T-cell (primary cell): ENCODE measurements at regions not wholly inside any gene's neighbourhood (a gene's known extent, or its start where the extent isn't known, plus 50 kb on each side); places are given as distances from the start of the nearest gene placed in this dataset.

Source experiments
- ATAC-seq, 4 experiments: fragments of 200-7000 bp in 3 of 4; fragments of 150-1000 bp in 1 of 4; cut with Tn5 transposase; replicated peaks in 1 of 4; 1 replicate in 3 of 4; 2 replicates in 1 of 4; pipeline ENCODE4 v1.10.0; 2021; ENCODE audit warnings: moderate library complexity in 3 of 4, mild to moderate bottlenecking in 2 of 4, moderate number of reproducible peaks in 1 of 4
- CTCF ChIA-PET, 2 donors: fragments of 300-600 bp; sonication (Branson Sonifier 250); formaldehyde crosslinking; loops; one replicate each; lab custom pipeline; 2022; ENCODE audit warnings: antibody characterized with exemption in 2 of 2; lab: Charles Lee
- POLR2A ChIA-PET, 2 donors: fragments of 300-600 bp; sonication (Branson Sonifier 250); formaldehyde crosslinking; loops; one replicate each; lab custom pipeline; 2022; ENCODE audit warnings: antibody characterized with exemption in 2 of 2; lab: Charles Lee
- DNase-seq, 35 experiments: peaks; one replicate each; pipeline versions ENCODE4 v3.0.0 to v3.0.0-alpha.2; 2013 to 2023
- H3K27ac ChIP-seq: one replicate; pipeline ENCODE4 v1.5.1; 2013; ENCODE audit warnings: low read length
- H3K27me3 ChIP-seq, 2 experiments: replicated peaks in 1 of 2; 1 replicate in 1 of 2; 2 replicates in 1 of 2; pipeline versions ENCODE4 v1.6.1 to v1.7.0; 2013; ENCODE audit warnings: low read length in 1 of 2, mixed read lengths in 1 of 2; ENCODE audit not compliant: control insufficient read depth in 2 of 2, insufficient read depth in 2 of 2; ENCODE audit errors: extremely low read depth in 1 of 2
- H3K36me3 ChIP-seq, 2 donors: 1 replicate in 1 of 2; 2 replicates in 1 of 2; pipeline versions ENCODE4 v1.6.1 to v1.7.0; 2013; ENCODE audit warnings: low read length in 1 of 2; ENCODE audit not compliant: control insufficient read depth in 2 of 2, insufficient read depth in 1 of 2; ENCODE audit errors: extremely low read depth in 1 of 2
- H3K4me1 ChIP-seq, 2 experiments: 1 replicate in 1 of 2; 2 replicates in 1 of 2; pipeline versions ENCODE4 v1.6.1 to v1.7.0; 2013; ENCODE audit warnings: low read length in 2 of 2, mixed read lengths in 1 of 2; ENCODE audit not compliant: insufficient read depth in 2 of 2, control insufficient read depth in 1 of 2; ENCODE audit errors: extremely low read depth in 1 of 2
- H3K4me3 ChIP-seq, 2 donors: 1 replicate in 1 of 2; 2 replicates in 1 of 2; pipeline versions ENCODE4 v1.5.1 to v1.7.0; 2013; ENCODE audit warnings: mild to moderate bottlenecking in 2 of 2, low read length in 1 of 2, moderate library complexity in 1 of 2; ENCODE audit not compliant: control insufficient read depth in 1 of 2; ENCODE audit errors: extremely low read depth in 1 of 2
- H3K9me3 ChIP-seq: 2 replicates; pipeline ENCODE4 v1.7.0; 2013
- H3K27ac Mint-ChIP-seq, 2 donors: one replicate each; pipeline ENCODE4 v1.8.0; 2020 to 2021; ENCODE audit warnings: mild to moderate bottlenecking in 2 of 2, mixed read lengths in 2 of 2
- H3K27me3 Mint-ChIP-seq, 2 donors: one replicate each; pipeline ENCODE4 v1.8.0; 2021 to 2022; ENCODE audit warnings: mixed read lengths in 2 of 2
- H3K36me3 Mint-ChIP-seq: one replicate; pipeline ENCODE4 v1.8.0; 2021; ENCODE audit warnings: mixed read lengths
- H3K4me1 Mint-ChIP-seq, 3 donors: one replicate each; pipeline ENCODE4 v1.8.0; 2020 to 2022; ENCODE audit warnings: mixed read lengths in 3 of 3, mild to moderate bottlenecking in 1 of 3
- H3K4me3 Mint-ChIP-seq, 3 donors: one replicate each; pipeline ENCODE4 v1.8.0; 2020 to 2022; ENCODE audit warnings: mild to moderate bottlenecking in 3 of 3, mixed read lengths in 3 of 3, moderate library complexity in 3 of 3
- H3K9me3 Mint-ChIP-seq, 3 donors: one replicate each; pipeline ENCODE4 v1.8.0; 2020 to 2022; ENCODE audit warnings: mixed read lengths in 3 of 3
- WGBS: methylation state at CpG from one replicate; pipeline ENCODE4 v1.1.5; 2013; ENCODE audit warnings: missing lambda C conversion rate; ENCODE audit not compliant: insufficient coverage; 5-methylcytosine and 5-hydroxymethylcytosine counted together

GRCh38 chr1:59113876-59114457 is 182.9 kb upstream of the FGGY start:
- ChIA-PET CTCF (no interaction called here), POLR2A (interaction anchor here in 1 of 2 donors (0.5 kb wide), 1 partner anchor 31 kb away, joined by 10 read pairs; no protein-coding TSS in a partner anchor)
- H3K27ac ChIP-seq, result no peak overlapping the region
- DNase-seq (no peak), ATAC-seq (no peak)
- no peak overlapping the region for H3K4me3 ChIP-seq
- Mint-ChIP-seq H3K9me3 (no peaks in the 10 kb centered on the region), H3K27ac (no peak overlapping the region), H3K27me3 (no peaks in the 10 kb centered on the region), H3K36me3 (no peaks in the 10 kb centered on the region), H3K4me1 (peaks cover 0 to 3% (median 0%) of the 10 kb centered on the region in 3 donors), H3K4me3 (no peak overlapping the region)
- 100% methylated on average over 1 of the region's 1 CpG for WGBS
- no peaks in the 10 kb centered on the region for H3K9me3 ChIP-seq
- no peaks in the 10 kb centered on the region for H3K27me3 ChIP-seq
- H3K4me1 ChIP-seq, result no peaks in the 10 kb centered on the region
- H3K36me3 ChIP-seq, result no peaks in the 10 kb centered on the region

GRCh38 chr1:59115865-59116264 is 181.0 kb upstream of the FGGY start:
- ChIA-PET CTCF (no interaction called here), POLR2A (no interaction called here)
- no peak overlapping the region for H3K27ac Mint-ChIP-seq
- no CpG with 5 or more reads among the region's 2 CpGs for WGBS
- DNase-seq (no peak), ATAC-seq (no peak)
- no peaks in the 10 kb centered on the region for H3K27me3 ChIP-seq
- peaks cover 0 to 3% (median 0%) of the 10 kb centered on the region in 3 donors for H3K4me1 Mint-ChIP-seq
- no peaks in the 10 kb centered on the region for H3K36me3 ChIP-seq
- H3K4me3 Mint-ChIP-seq, result no peak overlapping the region
- H3K36me3 Mint-ChIP-seq, result no peaks in the 10 kb centered on the region
- no peaks in the 10 kb centered on the region for H3K9me3 Mint-ChIP-seq
- H3K9me3 ChIP-seq, result no peaks in the 10 kb centered on the region
- no peak overlapping the region for H3K4me3 ChIP-seq
- no peaks in the 10 kb centered on the region for H3K27me3 Mint-ChIP-seq
- no peak overlapping the region for H3K27ac ChIP-seq
- no peaks in the 10 kb centered on the region for H3K4me1 ChIP-seq

GRCh38 chr1:59116920-59117542 is 179.9 kb upstream of the FGGY start:
- Histone ChIP-seq H3K4me3 (no peak overlapping the region), H3K4me1 (no peaks in the 10 kb centered on the region), H3K36me3 (no peaks in the 10 kb centered on the region), H3K27me3 (no peaks in the 10 kb centered on the region), H3K9me3 (no peaks in the 10 kb centered on the region), H3K27ac (no peak overlapping the region)
- Mint-ChIP-seq H3K4me1 (peaks cover 0 to 3% (median 0%) of the 10 kb centered on the region in 3 donors), H3K27me3 (no peaks in the 10 kb centered on the region), H3K4me3 (no peak overlapping the region), H3K36me3 (no peaks in the 10 kb centered on the region), H3K27ac (no peak overlapping the region), H3K9me3 (no peaks in the 10 kb centered on the region)
- ATAC-seq (no peak), DNase-seq (no peak)
- POLR2A ChIA-PET, result interaction anchor here in 1 of 2 donors (0.6 kb wide), 1 partner anchor 65 kb away, joined by 4 read pairs; no protein-coding TSS in a partner anchor
- WGBS, result 58% methylated on average over 2 of the region's 4 CpGs
- CTCF ChIA-PET, result no interaction called here

- Mint-ChIP-seq H3K4me3 (no peak overlapping the region), H3K36me3 (no peaks in the 10 kb centered on the region), H3K27me3 (peaks cover 0 to 15% of the 10 kb centered on the region in 2 donors), H3K9me3 (peaks cover 0 to 11% (median 5%) of the 10 kb centered on the region in 3 donors), H3K4me1 (peaks cover 8 to 9% (median 9%) of the 10 kb centered on the region in 3 donors), H3K27ac (no peak overlapping the region)
- POLR2A ChIA-PET, result no interaction called here
- Histone ChIP-seq H3K4me1 (peaks cover 0 to 9% of the 10 kb centered on the region in 2 experiments), H3K36me3 (no peaks in the 10 kb centered on the region), H3K27ac (no peak overlapping the region), H3K27me3 (no peaks in the 10 kb centered on the region), H3K4me3 (no peak overlapping the region), H3K9me3 (no peaks in the 10 kb centered on the region)
- CTCF ChIA-PET, result no interaction called here
- 93% methylated on average over 3 of the region's 5 CpGs for WGBS
- DNase-seq (no peak), ATAC-seq (no peak)
Observed at GRCh38 chr1:59122527-59122926, 174.4 kb upstream of the FGGY start.

- H3K9me3 Mint-ChIP-seq, result peaks cover 0 to 11% (median 5%) of the 10 kb centered on the region in 3 donors
- H3K36me3 ChIP-seq, result no peaks in the 10 kb centered on the region
- H3K4me1 Mint-ChIP-seq, result peaks cover 8 to 9% (median 9%) of the 10 kb centered on the region in 3 donors
- no peak overlapping the region for H3K27ac ChIP-seq
- H3K4me1 ChIP-seq, result peaks cover 0 to 9% of the 10 kb centered on the region in 2 experiments
- WGBS, result 100% methylated on average over 1 of the region's 2 CpGs
- H3K27me3 Mint-ChIP-seq, result peaks cover 0 to 17% of the 10 kb centered on the region in 2 donors
- H3K4me3 ChIP-seq, result no peak overlapping the region
- H3K27me3 ChIP-seq, result no peaks in the 10 kb centered on the region
- H3K9me3 ChIP-seq, result no peaks in the 10 kb centered on the region
- DNase-seq (no peak), ATAC-seq (no peak)
- ChIA-PET CTCF (no interaction called here), POLR2A (no interaction called here)
- no peak overlapping the region for H3K27ac Mint-ChIP-seq
- no peaks in the 10 kb centered on the region for H3K36me3 Mint-ChIP-seq
- no peak overlapping the region for H3K4me3 Mint-ChIP-seq
Observed at GRCh38 chr1:59123081-59123681, 173.7 kb upstream of the FGGY start.

- Histone ChIP-seq H3K9me3 (no peaks in the 10 kb centered on the region), H3K4me3 (no peak overlapping the region), H3K27ac (no peak overlapping the region), H3K36me3 (no peaks in the 10 kb centered on the region), H3K27me3 (no peaks in the 10 kb centered on the region), H3K4me1 (peaks cover 0 to 9% of the 10 kb centered on the region in 2 experiments)
- Mint-ChIP-seq H3K27ac (no peak overlapping the region), H3K27me3 (peaks cover 0 to 17% of the 10 kb centered on the region in 2 donors), H3K36me3 (no peaks in the 10 kb centered on the region), H3K4me3 (no peak overlapping the region), H3K9me3 (peaks cover 0 to 11% (median 5%) of the 10 kb centered on the region in 3 donors), H3K4me1 (peaks cover 8 to 9% (median 9%) of the 10 kb centered on the region in 3 donors)
- DNase-seq (no peak), ATAC-seq (no peak)
- ChIA-PET CTCF (no interaction called here), POLR2A (interaction anchor here in 1 of 2 donors (0.6 kb wide), 1 partner anchor 197 kb away, joined by 3 read pairs; no protein-coding TSS in a partner anchor)
- no CpG with 5 or more reads among the region's 2 CpGs for WGBS
Observed at GRCh38 chr1:59124166-59124565, 172.7 kb upstream of the FGGY start.
